Psoas muscle (tissue), 7 donors: ENCODE measurements at regions not wholly inside any gene's neighbourhood (a gene's known extent, or its start where the extent isn't known, plus 50 kb on each side); places are given as distances from the start of the nearest gene placed in this dataset.

ENCODE experiments used
- ATAC-seq, 4 donors: fragments of 200-7000 bp; cut with Tn5 transposase; one replicate each; pipeline ENCODE4 v1.9.1; 2020; ENCODE audit warnings: moderate library complexity in 3 of 4, mild to moderate bottlenecking in 2 of 4
- DNase-seq, 2 donors: peaks; one replicate each; pipeline ENCODE4 v3.0.0-alpha.2; 2020
- H3K27ac ChIP-seq: fragments of 200-600 bp; one replicate; pipeline ENCODE4 v1.8.0; 2022
- H3K27me3 ChIP-seq, 3 donors: fragments of 200-600 bp in 1 of 3; one replicate each; pipeline versions ENCODE4 v1.6.1 to v1.8.0; 2013 to 2022; ENCODE audit warnings: low read length in 2 of 3, mild to moderate bottlenecking in 2 of 3, moderate library complexity in 1 of 3; ENCODE audit not compliant: insufficient read depth in 3 of 3
- H3K36me3 ChIP-seq, 2 donors: fragments of 200-600 bp in 1 of 2; one replicate each; pipeline versions ENCODE4 v1.6.1 to v1.8.0; 2013 to 2022; ENCODE audit warnings: low read depth in 1 of 2, mild to moderate bottlenecking in 1 of 2, moderate library complexity in 1 of 2; ENCODE audit not compliant: insufficient read depth in 1 of 2
- H3K4me1 ChIP-seq: fragments of 200-600 bp; one replicate; pipeline ENCODE4 v1.8.0; 2022
- H3K4me3 ChIP-seq: fragments of 200-600 bp; one replicate; pipeline ENCODE4 v1.8.0; 2022; ENCODE audit warnings: mild to moderate bottlenecking
- H3K9me3 ChIP-seq: fragments of 200-600 bp; one replicate; pipeline ENCODE4 v1.8.0; 2022
- WGBS, 3 donors: extraction: QIAGEN DNeasy Blood & Tissue Kit; methylation state at CpG; one replicate each; pipeline versions ENCODE4 v1.1.6 to v1.1.7; 2013; 5-methylcytosine and 5-hydroxymethylcytosine counted together
- intact Hi-C, 2 donors: fragments of 100-400 bp; cut with DNase I; formaldehyde crosslinking; loops; one replicate each; pipeline versions ENCODE4 v1.11.0 to v1.14.2; 2022
- TF ChIP-seq, protein P1 (sequence below): fragments of 200-600 bp; IDR thresholded peaks from one replicate; pipeline ENCODE4 v1.8.0; 2022; ENCODE audit warnings: antibody characterized with exemption
- donor health status: healthy with polysubstance abuse.
- donor health status: DM: no; HTN: no; CAD: no; lungs with moderate emphysema.
- donor health status: Bipolar disorder and iron deficiency.
- donor health status: healthy.
- donor health status: DM: yes; HTN: yes; CAD: no.
- donor health status: DM: no; HTN: no; CAD: no.
- donor health status: DM: yes; HTN: yes; CAD: no.

DNA sequence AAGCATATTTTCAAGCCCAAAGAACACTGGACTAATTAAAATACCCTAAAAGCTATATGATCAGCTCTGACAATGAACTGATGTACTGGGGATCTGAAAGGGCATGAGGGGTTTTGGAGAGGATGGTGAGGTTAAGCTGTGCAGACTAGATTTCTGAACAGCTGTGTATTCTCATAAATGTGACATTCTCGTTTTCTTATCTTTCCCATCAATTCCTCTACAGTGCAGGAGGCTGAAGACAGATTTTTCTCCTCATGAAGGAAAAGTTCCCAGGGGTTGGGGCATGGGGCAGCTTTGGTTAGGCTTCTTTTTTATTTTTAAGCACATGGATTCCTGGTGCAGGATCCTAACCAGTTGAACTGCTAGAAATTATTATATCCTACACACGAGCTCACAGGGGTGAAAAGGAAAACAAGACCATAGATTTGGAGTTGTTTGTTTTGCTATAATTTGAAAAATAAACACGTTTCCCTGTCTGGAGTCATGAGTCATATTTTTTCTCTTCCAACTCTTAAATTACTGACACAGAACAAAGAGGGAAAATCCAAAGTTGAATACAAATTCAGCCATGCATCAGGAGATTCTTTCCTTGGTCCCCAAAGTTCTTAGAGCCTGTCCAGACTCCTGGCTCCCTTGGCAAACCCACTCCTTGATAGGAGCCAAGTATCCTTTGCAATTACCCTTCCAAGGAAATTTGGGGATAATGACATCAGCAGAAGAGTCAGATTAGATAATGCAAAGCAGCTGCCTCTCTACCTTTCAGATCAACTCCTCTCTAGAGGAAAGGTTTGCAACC is 147.7 kb upstream of the NPVF start:
- ATAC-seq (no peak), DNase-seq (no peak)
- TF ChIP-seq, protein P1, sequence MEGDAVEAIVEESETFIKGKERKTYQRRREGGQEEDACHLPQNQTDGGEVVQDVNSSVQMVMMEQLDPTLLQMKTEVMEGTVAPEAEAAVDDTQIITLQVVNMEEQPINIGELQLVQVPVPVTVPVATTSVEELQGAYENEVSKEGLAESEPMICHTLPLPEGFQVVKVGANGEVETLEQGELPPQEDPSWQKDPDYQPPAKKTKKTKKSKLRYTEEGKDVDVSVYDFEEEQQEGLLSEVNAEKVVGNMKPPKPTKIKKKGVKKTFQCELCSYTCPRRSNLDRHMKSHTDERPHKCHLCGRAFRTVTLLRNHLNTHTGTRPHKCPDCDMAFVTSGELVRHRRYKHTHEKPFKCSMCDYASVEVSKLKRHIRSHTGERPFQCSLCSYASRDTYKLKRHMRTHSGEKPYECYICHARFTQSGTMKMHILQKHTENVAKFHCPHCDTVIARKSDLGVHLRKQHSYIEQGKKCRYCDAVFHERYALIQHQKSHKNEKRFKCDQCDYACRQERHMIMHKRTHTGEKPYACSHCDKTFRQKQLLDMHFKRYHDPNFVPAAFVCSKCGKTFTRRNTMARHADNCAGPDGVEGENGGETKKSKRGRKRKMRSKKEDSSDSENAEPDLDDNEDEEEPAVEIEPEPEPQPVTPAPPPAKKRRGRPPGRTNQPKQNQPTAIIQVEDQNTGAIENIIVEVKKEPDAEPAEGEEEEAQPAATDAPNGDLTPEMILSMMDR = no peak
- Histone ChIP-seq H3K9me3 (peaks cover 10% of the 10 kb centered on the region), H3K4me1 (no peaks in the 10 kb centered on the region), H3K36me3 (no peaks in the 10 kb centered on the region), H3K27ac (no peak overlapping the region), H3K27me3 (peaks cover 0 to 2% (median 0%) of the 10 kb centered on the region in 3 donors), H3K4me3 (no peak overlapping the region)
- intact Hi-C loops = no loop called here
- 16 to 47% (median 21%) methylated on average over 3 of the region's 3 CpGs for WGBS, 3 donors

DNA sequence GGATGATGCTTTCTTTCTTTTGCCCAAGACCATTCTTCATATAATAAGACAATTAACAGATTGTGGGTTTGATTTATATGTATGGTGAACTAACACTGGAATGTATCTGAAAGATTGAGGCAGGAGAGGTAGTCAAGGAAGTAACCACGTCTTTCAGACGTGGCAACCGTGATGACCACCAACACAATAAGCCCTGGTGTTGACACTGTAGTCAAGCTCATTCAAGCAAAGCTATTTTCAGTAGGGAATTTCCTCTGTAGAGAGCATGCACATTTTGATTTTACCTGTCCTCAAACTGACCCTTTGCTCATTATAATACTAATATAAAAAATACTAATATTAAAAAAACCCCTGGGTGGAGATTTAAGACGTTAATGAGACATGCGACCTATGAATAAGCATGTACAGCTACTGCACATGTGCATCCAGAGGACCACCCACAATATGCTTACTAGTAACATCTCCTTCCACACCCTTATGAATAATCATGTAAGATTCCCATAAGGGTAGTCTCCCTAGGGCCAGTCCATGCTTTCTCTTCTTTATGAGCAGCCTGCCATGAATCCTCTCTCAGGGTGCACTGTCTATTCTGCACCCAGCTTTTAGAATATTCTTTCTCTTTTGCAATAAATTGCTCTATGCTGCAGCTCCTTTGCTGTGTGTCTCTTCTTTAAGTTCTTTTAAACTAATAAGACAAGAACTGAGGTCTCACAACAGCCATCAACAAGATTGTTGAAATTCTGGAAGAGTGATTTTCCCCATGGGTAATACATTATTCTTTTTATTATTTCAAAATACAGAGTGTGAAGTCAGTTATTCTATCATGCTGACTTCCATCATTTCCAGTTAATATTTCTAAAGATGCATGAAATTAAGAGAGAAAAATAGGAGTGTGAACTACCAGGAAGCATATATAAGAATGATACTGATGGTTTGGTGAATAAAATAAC is 151.3 kb upstream of the NPVF start:
- intact Hi-C loops = no loop called here
- no peak overlapping the region for H3K4me3 ChIP-seq
- no peaks in the 10 kb centered on the region for H3K4me1 ChIP-seq
- ATAC-seq = no peak
- peaks cover 0 to 5% (median 0%) of the 10 kb centered on the region in 3 donors for H3K27me3 ChIP-seq
- no peaks in the 10 kb centered on the region for H3K9me3 ChIP-seq
- no peak overlapping the region for H3K27ac ChIP-seq
- TF ChIP-seq, protein P1 = no peak
- DNase-seq = no peak
- H3K36me3 ChIP-seq = no peaks in the 10 kb centered on the region
- WGBS, 3 donors = 80 to 86% (median 82%) methylated on average over 5 of the region's 5 CpGs

DNA sequence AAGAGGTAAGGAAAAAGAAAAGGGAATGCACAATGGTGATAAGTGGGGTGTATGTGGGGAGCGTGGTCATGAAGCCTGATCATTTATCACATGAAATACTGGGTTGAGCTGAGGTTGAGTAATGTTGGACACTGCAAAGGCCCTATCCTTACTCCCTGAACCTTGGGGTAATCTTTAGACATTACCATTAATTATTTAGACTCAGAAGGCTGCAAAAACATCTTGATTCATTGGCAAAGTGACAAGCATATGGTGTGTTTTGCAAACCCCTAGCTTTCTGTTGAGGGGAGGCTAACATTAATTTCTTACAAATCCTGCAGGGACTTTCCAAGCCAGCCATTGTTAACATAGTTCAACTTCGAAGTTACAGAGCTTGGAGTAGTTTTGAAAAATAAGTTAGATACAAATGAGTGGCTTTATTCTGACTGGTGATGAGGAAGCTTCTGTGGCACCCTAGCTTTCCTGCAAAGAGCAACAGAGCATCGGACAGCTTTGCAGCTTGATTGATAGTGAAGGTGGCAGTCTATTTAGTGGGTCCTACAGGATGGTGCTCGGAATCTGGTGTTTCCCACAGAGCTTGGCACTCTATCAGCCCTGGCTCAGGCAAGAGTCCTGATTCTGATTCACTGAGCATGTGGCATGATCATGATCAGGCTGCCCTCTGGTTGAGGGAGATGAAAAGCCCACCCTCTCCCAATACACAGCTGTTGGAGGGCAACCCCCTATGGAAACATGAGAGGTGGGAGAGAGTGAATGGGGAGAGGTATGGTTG is 153.7 kb upstream of the NPVF start:
- no peak overlapping the region for H3K4me3 ChIP-seq
- WGBS, 3 donors = 64 to 76% (median 68%) methylated on average over 4 of the region's 4 CpGs
- H3K36me3 ChIP-seq = no peaks in the 10 kb centered on the region
- H3K27ac ChIP-seq = no peak overlapping the region
- peaks cover 0 to 3% (median 0%) of the 10 kb centered on the region in 3 donors for H3K27me3 ChIP-seq
- TF ChIP-seq, protein P1 = no peak
- intact Hi-C loops = no loop called here
- no peaks in the 10 kb centered on the region for H3K4me1 ChIP-seq
- no peaks in the 10 kb centered on the region for H3K9me3 ChIP-seq
- DNase-seq = no peak
- no peak for ATAC-seq

DNA sequence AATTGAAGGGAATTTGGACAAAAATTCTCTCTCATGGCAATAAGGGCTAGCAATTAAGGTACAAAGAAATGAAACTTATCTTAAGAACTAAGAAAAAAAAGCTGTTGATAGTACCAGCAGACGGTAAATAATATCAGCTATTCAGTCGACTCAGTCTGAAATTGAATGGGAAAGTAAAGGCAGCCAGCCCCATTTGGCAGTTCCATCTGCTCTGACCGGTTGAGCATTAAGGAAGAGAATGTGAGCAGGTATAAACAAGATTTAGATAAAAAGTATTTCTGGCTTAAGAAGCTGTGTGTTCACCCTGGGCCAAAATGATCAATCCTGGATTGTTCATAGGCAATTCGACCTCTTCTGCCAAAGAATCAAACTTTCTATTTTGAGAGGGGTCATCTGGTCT is 154.6 kb upstream of the NPVF start:
- TF ChIP-seq, protein P1 = no peak
- Histone ChIP-seq H3K36me3 (no peaks in the 10 kb centered on the region), H3K9me3 (no peaks in the 10 kb centered on the region), H3K4me1 (no peaks in the 10 kb centered on the region), H3K4me3 (no peak overlapping the region), H3K27ac (no peak overlapping the region), H3K27me3 (peaks cover 0 to 3% (median 0%) of the 10 kb centered on the region in 3 donors)
- DNase-seq (no peak), ATAC-seq (no peak)
- intact Hi-C loops = no loop called here
- 82 to 91% (median 90%) methylated on average over 4 of the region's 4 CpGs for WGBS, 3 donors
